ENCODE measurements at regions not wholly inside any gene's neighbourhood (a gene's known extent, or its start where the extent isn't known, plus 50 kb on each side); places are given as distances from the start of the nearest gene placed in this dataset.

GRCh38 chr4:132548463-132548862 is 600.6 kb upstream of the PCDH10 start:
- no peak overlapping the region for H3K4me3 ChIP-seq (ENCODE audit: low read length)
- no peak for DNase-seq (ENCODE audit: low read depth)
- TF ChIP-seq CTCF (conservative IDR thresholded peaks at IDR 0.05; ENCODE audit: low read depth, low read length) = no peak

GRCh38 chr4:132556316-132556715 is 592.8 kb upstream of the PCDH10 start:
- no peak for DNase-seq (ENCODE audit: low read depth)
- H3K4me3 ChIP-seq (ENCODE audit: low read length) = no peak overlapping the region
- no peak for TF ChIP-seq CTCF (conservative IDR thresholded peaks at IDR 0.05; ENCODE audit: low read depth, low read length)

GRCh38 chr4:132557660-132558059 is 591.4 kb upstream of the PCDH10 start:
- H3K4me3 ChIP-seq (ENCODE audit: low read length) = no peak overlapping the region
- DNase-seq (ENCODE audit: low read depth) = no peak
- peak; percentile 42 for TF ChIP-seq CTCF (conservative IDR thresholded peaks at IDR 0.05; ENCODE audit: low read depth, low read length)

GRCh38 chr4:132564920-132565319 is 584.2 kb upstream of the PCDH10 start:
- no peak for DNase-seq (ENCODE audit: low read depth)
- no peak overlapping the region for H3K4me3 ChIP-seq (ENCODE audit: low read length)
- TF ChIP-seq CTCF (conservative IDR thresholded peaks at IDR 0.05; ENCODE audit: low read depth, low read length) = peak; percentile 15

GRCh38 chr4:132565542-132565941 is 583.6 kb upstream of the PCDH10 start:
- TF ChIP-seq CTCF (conservative IDR thresholded peaks at IDR 0.05; ENCODE audit: low read depth, low read length) = no peak
- no peak for DNase-seq (ENCODE audit: low read depth)
- H3K4me3 ChIP-seq (ENCODE audit: low read length) = no peak overlapping the region

GRCh38 chr4:132572210-132572609 is 576.9 kb upstream of the PCDH10 start:
- peak; percentile 24 for TF ChIP-seq CTCF (conservative IDR thresholded peaks at IDR 0.05; ENCODE audit: low read depth, low read length)
- DNase-seq (ENCODE audit: low read depth) = peak; percentile 86
- no peak overlapping the region for H3K4me3 ChIP-seq (ENCODE audit: low read length)

- no peak overlapping the region for H3K4me3 ChIP-seq (ENCODE audit: low read length)
- TF ChIP-seq CTCF (conservative IDR thresholded peaks at IDR 0.05; ENCODE audit: low read depth, low read length) = no peak
- no peak for DNase-seq (ENCODE audit: low read depth)
Observed at GRCh38 chr4:132587626-132588025, 561.5 kb upstream of the PCDH10 start.

All from retinal pigment epithelial cell (primary cell).